ENCODE measurements at regions not wholly inside any gene's neighbourhood (a gene's known extent, or its start where the extent isn't known, plus 50 kb on each side); places are given as distances from the start of the nearest gene placed in this dataset.

- Histone ChIP-seq H3K9ac (no peak overlapping the region), H3K9me3 (peaks cover 6% of the 10 kb centered on the region; the same call in 1 of the 2 replicates), H3K4me1 (ENCODE audit: control insufficient read depth in 1 of 2, insufficient read depth in 2 of 2, low read depth in 1 of 2, low read length in 1 of 2) (no peaks in the 10 kb centered on the region; a peak in 2 of 4 replicates), H2AFZ (ENCODE audit: low read depth) (no peak overlapping the region), H3K36me3 (replicated peaks in 1 of 2; ENCODE audit: control insufficient read depth in 1 of 2, insufficient read depth in 2 of 2, low read length in 1 of 2) (no peaks in the 10 kb centered on the region), H3K4me2 (no peak overlapping the region), H3K9me2 (no peaks in the 10 kb centered on the region), H3K4me3 (ENCODE audit: low read depth in 2 of 2, low read length in 1 of 2) (no peak overlapping the region), H3F3A (replicated peaks; ENCODE audit: insufficient read depth) (no peaks in the 10 kb centered on the region), H3K27me3 (ENCODE audit: insufficient read depth) (no peaks in the 10 kb centered on the region), H3K27ac (ENCODE audit: low read depth in 2 of 2, low read length in 1 of 2) (no peak overlapping the region), H3K79me2 (ENCODE audit: insufficient read depth) (no peaks in the 10 kb centered on the region), H4K20me1 (ENCODE audit: insufficient read depth) (no peaks in the 10 kb centered on the region)
- ChIA-PET POLR2A (no interaction called here), CTCF (no interaction called here)
- TF ChIP-seq, protein P1, sequence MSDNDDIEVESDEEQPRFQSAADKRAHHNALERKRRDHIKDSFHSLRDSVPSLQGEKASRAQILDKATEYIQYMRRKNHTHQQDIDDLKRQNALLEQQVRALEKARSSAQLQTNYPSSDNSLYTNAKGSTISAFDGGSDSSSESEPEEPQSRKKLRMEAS (IDR thresholded peaks at IDR 0.05; ENCODE audit: low read depth) = no peak
- TF ChIP-seq TAF1 (IDR thresholded peaks at IDR 0.05; ENCODE audit: borderline replicate concordance, low read depth, low read length) = no peak
- no peak for TF ChIP-seq RCOR1 (IDR thresholded peaks at IDR 0.05; ENCODE audit: low read length)
- TF ChIP-seq GABPA (IDR thresholded peaks at IDR 0.05; ENCODE audit: low read depth) = no peak
- TF ChIP-seq, protein P2, sequence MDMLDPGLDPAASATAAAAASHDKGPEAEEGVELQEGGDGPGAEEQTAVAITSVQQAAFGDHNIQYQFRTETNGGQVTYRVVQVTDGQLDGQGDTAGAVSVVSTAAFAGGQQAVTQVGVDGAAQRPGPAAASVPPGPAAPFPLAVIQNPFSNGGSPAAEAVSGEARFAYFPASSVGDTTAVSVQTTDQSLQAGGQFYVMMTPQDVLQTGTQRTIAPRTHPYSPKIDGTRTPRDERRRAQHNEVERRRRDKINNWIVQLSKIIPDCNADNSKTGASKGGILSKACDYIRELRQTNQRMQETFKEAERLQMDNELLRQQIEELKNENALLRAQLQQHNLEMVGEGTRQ (IDR thresholded peaks at IDR 0.05; ENCODE audit: borderline replicate concordance, low read depth, low read length) = no peak
- no peak for TF ChIP-seq TEAD4 (IDR thresholded peaks at IDR 0.05; ENCODE audit: borderline replicate concordance, insufficient read depth)
- TF ChIP-seq SMC3 (IDR thresholded peaks at IDR 0.05; ENCODE audit: low read depth, low read length) = no peak
- no peak for TF ChIP-seq EP300 (IDR thresholded peaks at IDR 0.05; ENCODE audit: borderline replicate concordance in 1 of 2, low read depth in 1 of 2, low read length in 1 of 2)
- TF ChIP-seq NRF1 (IDR thresholded peaks at IDR 0.05; ENCODE audit: low read depth, low read length) = no peak
- no peak for TF ChIP-seq RFX5 (IDR thresholded peaks at IDR 0.05; ENCODE audit: low read length)
- TF ChIP-seq MXI1 (IDR thresholded peaks at IDR 0.05; ENCODE audit: low read depth, low read length) = no peak
- TF ChIP-seq, protein P3, sequence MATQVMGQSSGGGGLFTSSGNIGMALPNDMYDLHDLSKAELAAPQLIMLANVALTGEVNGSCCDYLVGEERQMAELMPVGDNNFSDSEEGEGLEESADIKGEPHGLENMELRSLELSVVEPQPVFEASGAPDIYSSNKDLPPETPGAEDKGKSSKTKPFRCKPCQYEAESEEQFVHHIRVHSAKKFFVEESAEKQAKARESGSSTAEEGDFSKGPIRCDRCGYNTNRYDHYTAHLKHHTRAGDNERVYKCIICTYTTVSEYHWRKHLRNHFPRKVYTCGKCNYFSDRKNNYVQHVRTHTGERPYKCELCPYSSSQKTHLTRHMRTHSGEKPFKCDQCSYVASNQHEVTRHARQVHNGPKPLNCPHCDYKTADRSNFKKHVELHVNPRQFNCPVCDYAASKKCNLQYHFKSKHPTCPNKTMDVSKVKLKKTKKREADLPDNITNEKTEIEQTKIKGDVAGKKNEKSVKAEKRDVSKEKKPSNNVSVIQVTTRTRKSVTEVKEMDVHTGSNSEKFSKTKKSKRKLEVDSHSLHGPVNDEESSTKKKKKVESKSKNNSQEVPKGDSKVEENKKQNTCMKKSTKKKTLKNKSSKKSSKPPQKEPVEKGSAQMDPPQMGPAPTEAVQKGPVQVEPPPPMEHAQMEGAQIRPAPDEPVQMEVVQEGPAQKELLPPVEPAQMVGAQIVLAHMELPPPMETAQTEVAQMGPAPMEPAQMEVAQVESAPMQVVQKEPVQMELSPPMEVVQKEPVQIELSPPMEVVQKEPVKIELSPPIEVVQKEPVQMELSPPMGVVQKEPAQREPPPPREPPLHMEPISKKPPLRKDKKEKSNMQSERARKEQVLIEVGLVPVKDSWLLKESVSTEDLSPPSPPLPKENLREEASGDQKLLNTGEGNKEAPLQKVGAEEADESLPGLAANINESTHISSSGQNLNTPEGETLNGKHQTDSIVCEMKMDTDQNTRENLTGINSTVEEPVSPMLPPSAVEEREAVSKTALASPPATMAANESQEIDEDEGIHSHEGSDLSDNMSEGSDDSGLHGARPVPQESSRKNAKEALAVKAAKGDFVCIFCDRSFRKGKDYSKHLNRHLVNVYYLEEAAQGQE (IDR thresholded peaks at IDR 0.05; ENCODE audit: low read depth, low read length) = no peak
- 50% methylated on average over 4 of the region's 4 CpGs for WGBS (ENCODE audit: low lambda C conversion rate)
- DNase-seq = no peak
These were observed 342.5 kb upstream of the TMEM229A start for GRCh38 chr7:124375391-124375790.

DNA sequence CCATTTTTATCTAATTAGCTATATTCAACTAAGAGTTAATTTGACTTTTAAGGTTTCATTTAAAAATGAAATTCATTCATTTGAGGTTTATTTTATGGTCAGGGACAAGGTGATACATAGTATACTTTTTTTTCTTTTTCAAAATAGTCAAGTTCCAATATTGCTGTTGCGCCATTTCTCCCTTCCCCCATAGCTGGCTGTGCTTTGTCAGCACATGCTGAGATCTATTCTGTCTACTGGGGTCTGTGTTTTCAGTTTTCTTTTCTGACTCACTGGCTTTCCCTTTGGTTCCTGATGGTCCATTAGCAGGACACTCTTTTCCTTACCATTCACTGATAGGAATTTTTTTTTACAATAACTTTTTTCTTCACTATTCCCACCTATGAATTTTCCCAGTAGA, 336.4 kb upstream of the TMEM229A start:
- DNase-seq = no peak
- H3K4me1 ChIP-seq (ENCODE audit: control insufficient read depth in 1 of 2, insufficient read depth in 2 of 2, low read depth in 1 of 2, low read length in 1 of 2) = no peaks in the 10 kb centered on the region; a peak in 2 of 4 replicates
- no peaks in the 10 kb centered on the region for H3K36me3 ChIP-seq (replicated peaks in 1 of 2; ENCODE audit: control insufficient read depth in 1 of 2, insufficient read depth in 2 of 2, low read length in 1 of 2)
- no peaks in the 10 kb centered on the region for H3K9me2 ChIP-seq
- no peak overlapping the region for H3K4me2 ChIP-seq
- H3K27me3 ChIP-seq (ENCODE audit: insufficient read depth) = no peaks in the 10 kb centered on the region
- H3K9me3 ChIP-seq = peaks cover 6% of the 10 kb centered on the region; the same call in 1 of the 2 replicates
- WGBS (ENCODE audit: low lambda C conversion rate) = 84% methylated on average over 1 of the region's 1 CpG
- H3K27ac ChIP-seq (ENCODE audit: low read depth in 2 of 2, low read length in 1 of 2) = no peak overlapping the region
- H3F3A ChIP-seq (replicated peaks; ENCODE audit: insufficient read depth) = no peaks in the 10 kb centered on the region
- H3K79me2 ChIP-seq (ENCODE audit: insufficient read depth) = no peaks in the 10 kb centered on the region
- H3K9ac ChIP-seq = no peak overlapping the region
- no peak overlapping the region for H3K4me3 ChIP-seq (ENCODE audit: low read depth in 2 of 2, low read length in 1 of 2)
- H4K20me1 ChIP-seq (ENCODE audit: insufficient read depth) = no peaks in the 10 kb centered on the region
- CTCF ChIA-PET = no interaction called here
- H2AFZ ChIP-seq (ENCODE audit: low read depth) = no peak overlapping the region
- POLR2A ChIA-PET = no interaction called here
- TF ChIP-seq NRF1 (IDR thresholded peaks at IDR 0.05; ENCODE audit: low read depth, low read length) = no peak
- TF ChIP-seq, protein P3 (IDR thresholded peaks at IDR 0.05; ENCODE audit: low read depth, low read length) = no peak
- no peak for TF ChIP-seq GATA2 (CRISPR knock-in tag; IDR thresholded peaks at IDR 0.05)
- TF ChIP-seq TCF12 (IDR thresholded peaks at IDR 0.05) = no peak
- TF ChIP-seq SIN3A (IDR thresholded peaks at IDR 0.05; ENCODE audit: borderline replicate concordance, low read depth, low read length) = no peak
- TF ChIP-seq TAF1 (IDR thresholded peaks at IDR 0.05; ENCODE audit: borderline replicate concordance, low read depth, low read length) = no peak
- TF ChIP-seq MXI1 (IDR thresholded peaks at IDR 0.05; ENCODE audit: low read depth, low read length) = no peak
- TF ChIP-seq EZH2phosphoT487 (IDR thresholded peaks at IDR 0.05; ENCODE audit: borderline replicate concordance, low read depth) = no peak
- TF ChIP-seq RCOR1 (IDR thresholded peaks at IDR 0.05; ENCODE audit: low read length) = no peak
- no peak for TF ChIP-seq ELF1 (IDR thresholded peaks at IDR 0.05)
- no peak for TF ChIP-seq USF1 (IDR thresholded peaks at IDR 0.05; ENCODE audit: borderline replicate concordance, low read depth)
- no peak for TF ChIP-seq FOSL2 (IDR thresholded peaks at IDR 0.05; ENCODE audit: borderline replicate concordance, low read depth)

Data from SK-N-SH (cell line).